CD4-positive, alpha-beta T cell treated with Interferon alpha-2 for 1 hour (primary cell): ENCODE measurements at regions not wholly inside any gene's neighbourhood (a gene's known extent, or its start where the extent isn't known, plus 50 kb on each side); places are given as distances from the start of the nearest gene placed in this dataset.
"Not testable (repeated sequence)": the region's sequence is repeated elsewhere in the genome, so short reads cannot be mapped to it uniquely, and the experiment has no call there.

Source experiments
- DNase-seq, 2 donors: peaks; one replicate each; pipeline ENCODE4 v3.0.0-alpha.2; 2020 to 2022

- DNase-seq: peak; percentile 63 to 79
Observed at GRCh38 chr1:120357046-120357445, 57.8 kb upstream of the NBPF8 start.

- DNase-seq: peak; percentile 20 to 30
Observed at GRCh38 chr1:120356170-120356569, 58.7 kb upstream of the NBPF8 start.

- DNase-seq: peak; percentile 62 to 78
Observed at GRCh38 chr1:120354618-120355184, 60.1 kb upstream of the NBPF8 start.

GRCh38 chr1:120342231-120343073 lies 72.4 kb upstream of the NBPF8 start:
- DNase-seq: peak; percentile 3 to 54

GRCh38 chr1:120341756-120342155 lies 73.1 kb upstream of the NBPF8 start:
- DNase-seq: peak; percentile 4 to 40

GRCh38 chr1:120340838-120341751 lies 73.7 kb upstream of the NBPF8 start:
- peak; percentile 75 to 78 for DNase-seq

- not testable (repeated sequence) for DNase-seq
Observed at GRCh38 chr1:120315738-120316137, 99.1 kb upstream of the NBPF8 start.

- DNase-seq: not testable (repeated sequence)
Observed at GRCh38 chr1:120311930-120312329, 102.9 kb upstream of the NBPF8 start.

- DNase-seq: not testable (repeated sequence)
Observed at GRCh38 chr1:120308940-120309578, 105.8 kb upstream of the NBPF8 start.

- DNase-seq: not testable (repeated sequence)
Observed at GRCh38 chr1:120305046-120305445, 109.8 kb upstream of the NBPF8 start.

- DNase-seq: not testable (repeated sequence)
Observed at GRCh38 chr1:120304341-120304740, 110.5 kb upstream of the NBPF8 start.

GRCh38 chr1:120299433-120300057 lies 115.3 kb upstream of the NBPF8 start:
- DNase-seq: not testable (repeated sequence)

GRCh38 chr1:120298487-120298886 lies 116.3 kb upstream of the NBPF8 start:
- not testable (repeated sequence) for DNase-seq

- not testable (repeated sequence) for DNase-seq
Observed at GRCh38 chr1:120297345-120297953, 117.4 kb upstream of the NBPF8 start.

- not testable (repeated sequence) for DNase-seq
Observed at GRCh38 chr1:120290105-120290504, 113.8 kb upstream of the SEC22B start.

- not testable (repeated sequence) for DNase-seq
Observed at GRCh38 chr1:120289601-120290074, 113.3 kb upstream of the SEC22B start.

- not testable (repeated sequence) for DNase-seq
Observed at GRCh38 chr1:120288814-120289600, 112.7 kb upstream of the SEC22B start.

- DNase-seq: not testable (repeated sequence)
Observed at GRCh38 chr1:120288167-120288566, 111.8 kb upstream of the SEC22B start.

- not testable (repeated sequence) for DNase-seq
Observed at GRCh38 chr1:120282744-120283464, 106.6 kb upstream of the SEC22B start.

- not testable (repeated sequence) for DNase-seq
Observed at GRCh38 chr1:120278259-120278610, 101.9 kb upstream of the SEC22B start.
